ENCODE measurements at regions not wholly inside any gene's neighbourhood (a gene's known extent, or its start where the extent isn't known, plus 50 kb on each side); places are given as distances from the start of the nearest gene placed in this dataset.

DNA sequence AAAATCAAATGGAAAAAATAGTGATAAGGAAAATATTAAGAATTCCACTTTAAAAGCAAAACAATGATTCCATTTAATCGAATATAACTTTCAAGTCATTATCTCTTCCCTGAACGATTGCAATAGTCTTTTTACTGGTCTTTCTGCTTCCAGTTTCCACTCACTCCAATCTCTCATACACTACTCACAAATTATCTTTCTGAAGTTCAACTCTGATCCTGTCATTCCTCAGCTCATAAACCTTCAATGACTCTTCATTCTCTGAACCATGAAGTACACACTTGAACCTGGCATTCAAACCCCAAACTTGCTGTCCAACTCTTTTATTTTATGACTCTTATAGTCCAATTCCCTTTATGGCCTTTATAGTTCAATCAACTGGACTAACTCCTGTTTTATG is 304.1 kb upstream of the TCF21 start:
- TF ChIP-seq POLR2A (IDR thresholded peaks at IDR 0.05; ENCODE audit: low read depth, low read length) (no peak), POU2F2 (IDR thresholded peaks at IDR 0.05; ENCODE audit: low read depth, low read length) (no peak), TAF1 (IDR thresholded peaks at IDR 0.05; ENCODE audit: low read depth, low read length) (no peak), SPI1 (IDR thresholded peaks at IDR 0.05; ENCODE audit: low read depth, low read length) (no peak), POLR2AphosphoS5 (IDR thresholded peaks at IDR 0.05; ENCODE audit: low read depth, low read length) (no peak)

Measured in GM12891 (cell line).